ENCODE measurements at regions not wholly inside any gene's neighbourhood (a gene's known extent, or its start where the extent isn't known, plus 50 kb on each side); places are given as distances from the start of the nearest gene placed in this dataset.

DNA sequence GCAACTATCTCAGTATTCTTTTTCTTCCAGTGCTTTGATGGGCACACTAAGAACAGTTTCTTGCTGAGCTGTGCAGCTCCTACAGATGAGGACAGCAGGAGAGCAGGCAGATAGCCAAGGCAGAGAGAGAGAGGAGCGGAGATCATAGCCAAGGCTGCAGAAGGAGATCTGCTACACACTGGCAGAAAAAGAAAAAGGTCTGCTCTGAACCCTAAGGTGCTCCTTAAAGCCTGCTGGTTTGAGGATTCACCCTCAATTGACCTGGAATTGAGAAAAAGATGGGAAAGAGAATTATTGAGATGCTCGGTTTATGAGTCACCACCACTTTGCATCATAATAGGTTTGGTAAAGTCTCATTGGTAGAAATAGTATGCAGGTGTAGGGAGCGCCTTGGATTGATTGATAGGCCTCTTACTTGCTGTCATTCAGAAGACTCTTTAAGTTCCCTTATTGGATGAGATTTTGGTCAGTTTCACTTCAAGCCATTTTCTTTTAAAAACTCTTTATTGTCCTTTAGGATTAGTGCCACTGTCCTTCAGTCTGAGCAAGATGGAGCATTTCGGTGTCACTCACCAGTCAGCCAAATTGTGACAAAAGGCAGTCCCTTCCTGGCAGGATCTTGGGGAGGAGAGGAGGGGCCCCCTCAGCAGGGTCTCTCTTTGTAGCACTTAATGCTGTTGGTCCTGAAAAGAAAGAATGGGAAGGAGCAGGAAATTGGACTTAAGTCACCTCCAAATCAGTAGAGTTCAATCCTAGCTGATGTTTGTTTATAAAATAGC is 685.0 kb downstream of the ADGRL2 start:
- H3K27ac ChIP-seq (ENCODE audit: low read depth in 1 of 2, low read length in 1 of 2), result no peak overlapping the region
- no peaks in the 10 kb centered on the region for H3K9me3 ChIP-seq (ENCODE audit: control insufficient read depth in 2 of 2, insufficient read depth in 1 of 2, low read length in 1 of 2)
- no peaks in the 10 kb centered on the region for H3K27me3 ChIP-seq (ENCODE audit: control insufficient read depth in 2 of 2, insufficient read depth in 1 of 2, low read length in 1 of 2)
- DNase-seq (ENCODE audit: low read depth in 6 of 9, low spot score in 9 of 9), result no peak
- H3K4me3 ChIP-seq (ENCODE audit: low read length in 2 of 2), result no peak overlapping the region
- no peaks in the 10 kb centered on the region for H3K4me1 ChIP-seq (ENCODE audit: control insufficient read depth in 2 of 2, insufficient read depth in 2 of 2, low read length in 2 of 2)
- WGBS, result 93% methylated on average over 4 of the region's 4 CpGs
- no peaks in the 10 kb centered on the region for H3K36me3 ChIP-seq (ENCODE audit: control insufficient read depth in 2 of 2, insufficient read depth in 2 of 2, low read length in 1 of 2)

DNA sequence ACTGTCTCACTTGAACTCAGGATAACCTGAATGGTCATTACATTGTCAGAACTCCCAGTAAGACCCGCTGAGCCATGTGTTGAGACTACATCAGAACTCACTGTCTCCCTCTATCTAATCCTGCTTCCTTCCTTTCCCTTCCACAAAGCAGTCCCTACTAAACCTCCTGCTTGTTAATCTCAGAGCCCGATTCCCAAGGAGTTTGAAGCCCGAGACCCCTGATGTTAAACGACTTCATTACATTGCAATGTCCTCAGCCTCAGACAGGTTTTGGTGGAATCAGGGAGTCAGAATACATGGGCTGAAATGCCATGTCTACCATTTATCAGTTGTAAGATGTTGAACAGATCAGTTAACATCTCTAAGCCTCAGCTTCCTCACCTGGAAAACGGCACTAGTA is 682.4 kb downstream of the ADGRL2 start:
- WGBS, result 96% methylated on average over 5 of the region's 5 CpGs
- Histone ChIP-seq H3K4me3 (ENCODE audit: low read length in 2 of 2) (no peak overlapping the region), H3K36me3 (ENCODE audit: control insufficient read depth in 2 of 2, insufficient read depth in 2 of 2, low read length in 1 of 2) (no peaks in the 10 kb centered on the region), H3K27me3 (ENCODE audit: control insufficient read depth in 2 of 2, insufficient read depth in 1 of 2, low read length in 1 of 2) (no peaks in the 10 kb centered on the region), H3K27ac (ENCODE audit: low read depth in 1 of 2, low read length in 1 of 2) (no peak overlapping the region), H3K9me3 (ENCODE audit: control insufficient read depth in 2 of 2, insufficient read depth in 1 of 2, low read length in 1 of 2) (no peaks in the 10 kb centered on the region), H3K4me1 (ENCODE audit: control insufficient read depth in 2 of 2, insufficient read depth in 2 of 2, low read length in 2 of 2) (no peaks in the 10 kb centered on the region)
- DNase-seq (ENCODE audit: low read depth in 6 of 9, low spot score in 9 of 9), result no peak

DNA sequence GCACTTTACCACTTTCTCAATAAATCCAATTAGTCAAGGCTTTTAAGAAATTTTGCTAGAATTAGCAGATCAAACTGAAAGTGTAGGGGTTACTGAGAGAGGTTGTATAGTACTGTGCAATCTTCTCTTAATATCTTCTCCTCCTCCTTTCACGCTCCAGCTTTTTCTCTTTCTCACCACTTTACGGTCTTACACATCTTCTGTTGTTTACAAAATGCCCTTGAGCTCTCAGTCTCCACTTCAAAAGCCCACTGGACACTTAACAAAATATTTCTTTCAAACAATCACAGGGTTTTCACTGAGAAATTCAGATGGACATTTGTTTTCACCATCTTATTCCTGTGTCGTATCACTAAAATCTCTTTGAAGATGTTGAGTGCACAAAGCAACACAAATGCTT is 678.2 kb downstream of the ADGRL2 start:
- Histone ChIP-seq H3K9me3 (ENCODE audit: control insufficient read depth in 2 of 2, insufficient read depth in 1 of 2, low read length in 1 of 2) (no peaks in the 10 kb centered on the region), H3K27me3 (ENCODE audit: control insufficient read depth in 2 of 2, insufficient read depth in 1 of 2, low read length in 1 of 2) (no peaks in the 10 kb centered on the region), H3K27ac (ENCODE audit: low read depth in 1 of 2, low read length in 1 of 2) (no peak overlapping the region), H3K4me3 (ENCODE audit: low read length in 2 of 2) (no peak overlapping the region), H3K36me3 (ENCODE audit: control insufficient read depth in 2 of 2, insufficient read depth in 2 of 2, low read length in 1 of 2) (no peaks in the 10 kb centered on the region), H3K4me1 (ENCODE audit: control insufficient read depth in 2 of 2, insufficient read depth in 2 of 2, low read length in 2 of 2) (no peaks in the 10 kb centered on the region)
- no peak for DNase-seq (ENCODE audit: low read depth in 6 of 9, low spot score in 9 of 9)
- 96% methylated on average over 3 of the region's 3 CpGs for WGBS

- H3K9me3 ChIP-seq (ENCODE audit: control insufficient read depth in 2 of 2, insufficient read depth in 1 of 2, low read length in 1 of 2), result no peaks in the 10 kb centered on the region
- H3K27me3 ChIP-seq (ENCODE audit: control insufficient read depth in 2 of 2, insufficient read depth in 1 of 2, low read length in 1 of 2), result no peaks in the 10 kb centered on the region
- H3K4me3 ChIP-seq (ENCODE audit: low read length in 2 of 2), result no peak overlapping the region
- WGBS, result 98% methylated on average over 2 of the region's 2 CpGs
- no peak overlapping the region for H3K27ac ChIP-seq (ENCODE audit: low read depth in 1 of 2, low read length in 1 of 2)
- no peaks in the 10 kb centered on the region for H3K4me1 ChIP-seq (ENCODE audit: control insufficient read depth in 2 of 2, insufficient read depth in 2 of 2, low read length in 2 of 2)
- DNase-seq (ENCODE audit: low read depth in 6 of 9, low spot score in 9 of 9), result peak in 1 of 9 donors; percentile 12
- H3K36me3 ChIP-seq (ENCODE audit: control insufficient read depth in 2 of 2, insufficient read depth in 2 of 2, low read length in 1 of 2), result no peaks in the 10 kb centered on the region
Observed at GRCh38 chr1:82472489-82473131, 671.9 kb downstream of the ADGRL2 start.

DNA sequence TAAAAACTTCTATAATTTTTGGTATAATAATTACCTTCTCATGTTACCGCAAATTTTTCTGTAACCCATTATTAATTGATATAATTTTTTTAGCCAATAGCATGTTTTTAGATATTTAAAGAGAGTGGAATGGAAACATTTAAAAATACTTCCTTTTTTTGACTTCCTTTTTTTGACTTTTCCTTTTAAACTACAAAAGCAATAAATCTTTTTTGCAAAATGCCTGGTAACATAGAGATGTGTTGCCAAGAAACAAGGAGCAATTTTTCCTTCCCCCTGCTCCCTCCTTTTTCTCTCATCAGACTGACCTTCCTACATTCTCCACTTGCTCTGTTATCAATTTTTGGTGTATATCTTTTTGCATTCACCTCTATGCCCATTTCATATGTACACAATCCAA is 666.2 kb downstream of the ADGRL2 start:
- Histone ChIP-seq H3K36me3 (ENCODE audit: control insufficient read depth in 2 of 2, insufficient read depth in 2 of 2, low read length in 1 of 2) (no peaks in the 10 kb centered on the region), H3K27me3 (ENCODE audit: control insufficient read depth in 2 of 2, insufficient read depth in 1 of 2, low read length in 1 of 2) (no peaks in the 10 kb centered on the region), H3K4me1 (ENCODE audit: control insufficient read depth in 2 of 2, insufficient read depth in 2 of 2, low read length in 2 of 2) (no peaks in the 10 kb centered on the region), H3K4me3 (ENCODE audit: low read length in 2 of 2) (no peak overlapping the region), H3K27ac (ENCODE audit: low read depth in 1 of 2, low read length in 1 of 2) (no peak overlapping the region), H3K9me3 (ENCODE audit: control insufficient read depth in 2 of 2, insufficient read depth in 1 of 2, low read length in 1 of 2) (no peaks in the 10 kb centered on the region)
- no peak for DNase-seq (ENCODE audit: low read depth in 6 of 9, low spot score in 9 of 9)
- 59% methylated on average over 1 of the region's 1 CpG for WGBS

GRCh38 chr1:82466416-82466815 is 665.7 kb downstream of the ADGRL2 start:
- H3K36me3 ChIP-seq (ENCODE audit: control insufficient read depth in 2 of 2, insufficient read depth in 2 of 2, low read length in 1 of 2), result no peaks in the 10 kb centered on the region
- no peak overlapping the region for H3K27ac ChIP-seq (ENCODE audit: low read depth in 1 of 2, low read length in 1 of 2)
- no peaks in the 10 kb centered on the region for H3K9me3 ChIP-seq (ENCODE audit: control insufficient read depth in 2 of 2, insufficient read depth in 1 of 2, low read length in 1 of 2)
- DNase-seq (ENCODE audit: low read depth in 6 of 9, low spot score in 9 of 9), result no peak
- H3K4me1 ChIP-seq (ENCODE audit: control insufficient read depth in 2 of 2, insufficient read depth in 2 of 2, low read length in 2 of 2), result no peaks in the 10 kb centered on the region
- H3K4me3 ChIP-seq (ENCODE audit: low read length in 2 of 2), result no peak overlapping the region
- no peaks in the 10 kb centered on the region for H3K27me3 ChIP-seq (ENCODE audit: control insufficient read depth in 2 of 2, insufficient read depth in 1 of 2, low read length in 1 of 2)

DNA sequence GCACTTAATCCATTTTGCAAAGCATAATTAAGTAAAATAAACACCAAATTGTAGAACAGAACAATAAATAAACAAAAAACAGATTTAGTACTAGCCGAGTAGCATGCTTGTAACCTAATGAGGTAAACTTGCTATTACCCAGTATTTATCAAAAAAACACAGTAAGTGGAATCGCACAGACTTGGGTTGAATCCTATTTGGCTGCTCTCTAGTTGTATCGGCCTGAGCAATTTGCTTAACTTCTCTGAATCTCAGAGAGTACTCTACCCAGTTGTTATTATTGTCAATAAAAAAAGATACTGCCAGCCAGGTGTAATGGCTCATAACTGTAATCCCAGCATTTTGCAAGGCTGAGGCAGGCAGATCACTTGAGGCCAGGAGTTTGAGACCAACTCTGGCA is 664.3 kb downstream of the ADGRL2 start:
- H3K4me3 ChIP-seq (ENCODE audit: low read length in 2 of 2), result no peak overlapping the region
- no peaks in the 10 kb centered on the region for H3K4me1 ChIP-seq (ENCODE audit: control insufficient read depth in 2 of 2, insufficient read depth in 2 of 2, low read length in 2 of 2)
- H3K27me3 ChIP-seq (ENCODE audit: control insufficient read depth in 2 of 2, insufficient read depth in 1 of 2, low read length in 1 of 2), result no peaks in the 10 kb centered on the region
- WGBS, result 93% methylated on average over 3 of the region's 3 CpGs
- H3K36me3 ChIP-seq (ENCODE audit: control insufficient read depth in 2 of 2, insufficient read depth in 2 of 2, low read length in 1 of 2), result no peaks in the 10 kb centered on the region
- DNase-seq (ENCODE audit: low read depth in 6 of 9, low spot score in 9 of 9), result no peak
- H3K9me3 ChIP-seq (ENCODE audit: control insufficient read depth in 2 of 2, insufficient read depth in 1 of 2, low read length in 1 of 2), result no peaks in the 10 kb centered on the region
- no peak overlapping the region for H3K27ac ChIP-seq (ENCODE audit: low read depth in 1 of 2, low read length in 1 of 2)

- Histone ChIP-seq H3K4me3 (ENCODE audit: low read length in 2 of 2) (no peak overlapping the region), H3K9me3 (ENCODE audit: control insufficient read depth in 2 of 2, insufficient read depth in 1 of 2, low read length in 1 of 2) (no peaks in the 10 kb centered on the region), H3K4me1 (ENCODE audit: control insufficient read depth in 2 of 2, insufficient read depth in 2 of 2, low read length in 2 of 2) (no peaks in the 10 kb centered on the region), H3K27me3 (ENCODE audit: control insufficient read depth in 2 of 2, insufficient read depth in 1 of 2, low read length in 1 of 2) (no peaks in the 10 kb centered on the region), H3K27ac (ENCODE audit: low read depth in 1 of 2, low read length in 1 of 2) (no peak overlapping the region), H3K36me3 (ENCODE audit: control insufficient read depth in 2 of 2, insufficient read depth in 2 of 2, low read length in 1 of 2) (no peaks in the 10 kb centered on the region)
- DNase-seq (ENCODE audit: low read depth in 6 of 9, low spot score in 9 of 9), result no peak
- 81% methylated on average over 3 of the region's 3 CpGs for WGBS
Observed at GRCh38 chr1:82464362-82465001, 663.7 kb downstream of the ADGRL2 start.

GRCh38 chr1:82463951-82464350 is 663.2 kb downstream of the ADGRL2 start:
- no peak for DNase-seq (ENCODE audit: low read depth in 6 of 9, low spot score in 9 of 9)
- no peak overlapping the region for H3K27ac ChIP-seq (ENCODE audit: low read depth in 1 of 2, low read length in 1 of 2)
- 93% methylated on average over 1 of the region's 1 CpG for WGBS

More at GRCh38 chr1:82463951-82464350, 663.2 kb downstream of the ADGRL2 start:
- Histone ChIP-seq H3K36me3 (ENCODE audit: control insufficient read depth in 2 of 2, insufficient read depth in 2 of 2, low read length in 1 of 2) (no peaks in the 10 kb centered on the region), H3K9me3 (ENCODE audit: control insufficient read depth in 2 of 2, insufficient read depth in 1 of 2, low read length in 1 of 2) (no peaks in the 10 kb centered on the region), H3K4me3 (ENCODE audit: low read length in 2 of 2) (no peak overlapping the region), H3K27me3 (ENCODE audit: control insufficient read depth in 2 of 2, insufficient read depth in 1 of 2, low read length in 1 of 2) (no peaks in the 10 kb centered on the region), H3K4me1 (ENCODE audit: control insufficient read depth in 2 of 2, insufficient read depth in 2 of 2, low read length in 2 of 2) (no peaks in the 10 kb centered on the region)
